SK-N-SH treated with all-trans-retinoic acid at 6 μM for 48 hours (cell line): ENCODE measurements at regions not wholly inside any gene's neighbourhood (a gene's known extent, or its start where the extent isn't known, plus 50 kb on each side); places are given as distances from the start of the nearest gene placed in this dataset.

ENCODE experiments used
- ARNTL ChIP-seq: fragments of 450-650 bp; formaldehyde crosslinking; IDR thresholded peaks from 2 replicates; pipeline ENCODE4 v1.5.0; 2020; ENCODE audit warnings: low read depth, mild to moderate bottlenecking, moderate library complexity, borderline replicate concordance
- CREB5 ChIP-seq: fragments of 250-450 bp; sonication (Bioruptor Pico); IDR thresholded peaks from 2 replicates; pipeline ENCODE4 v1.5.1; 2020; ENCODE audit warnings: low read depth, mild to moderate bottlenecking, moderate library complexity
- CSRNP3 ChIP-seq: fragments of 250-450 bp; sonication (Bioruptor Pico); IDR thresholded peaks from 2 replicates; pipeline ENCODE4 v1.5.1; 2021; ENCODE audit warnings: mild to moderate bottlenecking, moderate library complexity
- ISL1 ChIP-seq: fragments of 250-450 bp; sonication (Bioruptor Pico); IDR thresholded peaks from 2 replicates; pipeline ENCODE4 v2.1.2; 2022; ENCODE audit warnings: mild to moderate bottlenecking, moderate library complexity
- PATZ1 ChIP-seq: fragments of 250-450 bp; sonication (Bioruptor Pico); IDR thresholded peaks from 2 replicates; pipeline ENCODE4 v1.8.0; 2020; ENCODE audit warnings: mild to moderate bottlenecking, moderate library complexity, borderline replicate concordance
- PPARA ChIP-seq: fragments of 250-450 bp; sonication (Bioruptor Pico); IDR thresholded peaks from 2 replicates; pipeline ENCODE4 v1.5.0; 2020; ENCODE audit warnings: mild to moderate bottlenecking, borderline replicate concordance
- RARB ChIP-seq: fragments of 250-450 bp; sonication (Bioruptor Pico); IDR thresholded peaks from 2 replicates; pipeline ENCODE4 v1.8.0; 2021; ENCODE audit warnings: mild to moderate bottlenecking, moderate library complexity
- TCF4 ChIP-seq: fragments of 250-450 bp; sonication (Bioruptor Pico); IDR thresholded peaks from 2 replicates; pipeline ENCODE4 v1.8.0; 2021; ENCODE audit warnings: mild to moderate bottlenecking, moderate library complexity, borderline replicate concordance
- TOX ChIP-seq: fragments of 250-450 bp; sonication (Bioruptor Pico); IDR thresholded peaks from 2 replicates; pipeline ENCODE4 v1.8.0; 2021; ENCODE audit warnings: mild to moderate bottlenecking, moderate library complexity, borderline replicate concordance
- ZFP3 ChIP-seq: fragments of 250-450 bp; sonication (Bioruptor Pico); IDR thresholded peaks from 2 replicates; pipeline ENCODE4 v1.5.0; 2020; ENCODE audit warnings: mild to moderate bottlenecking, moderate library complexity
- ZNF565 ChIP-seq: fragments of 450-650 bp; formaldehyde crosslinking; conservative IDR thresholded peaks from 2 replicates; pipeline ENCODE4 v1.5.0; 2020; ENCODE audit warnings: low read depth, mild to moderate bottlenecking, moderate library complexity
- ZNF70 ChIP-seq: fragments of 450-650 bp; formaldehyde crosslinking; IDR thresholded peaks from 2 replicates; pipeline ENCODE4 v1.5.0; 2020; ENCODE audit warnings: mild to moderate bottlenecking, moderate library complexity

- no peak for TF ChIP-seq RARB
- TF ChIP-seq CSRNP3 (CRISPR knock-in tag) = no peak
- TF ChIP-seq PPARA (CRISPR knock-in tag) = no peak
- TF ChIP-seq PATZ1 (CRISPR knock-in tag) = no peak
- no peak for TF ChIP-seq ISL1
- no peak for TF ChIP-seq CREB5
- TF ChIP-seq ARNTL (CRISPR knock-in tag) = no peak
- no peak for TF ChIP-seq TCF4 (CRISPR knock-in tag)
- TF ChIP-seq TOX = no peak
- no peak for TF ChIP-seq ZNF565
- no peak for TF ChIP-seq ZNF70 (CRISPR knock-in tag)
- TF ChIP-seq ZFP3 (CRISPR knock-in tag) = no peak
Measured at GRCh38 chr12:105485921-105486320, 155.4 kb downstream of the C12orf75 start.
